Spleen (tissue), 7 donors: ENCODE measurements at regions not wholly inside any gene's neighbourhood (a gene's known extent, or its start where the extent isn't known, plus 50 kb on each side); places are given as distances from the start of the nearest gene placed in this dataset.

Experiments
- POLR2A ChIP-seq, 3 donors: fragments of 450-650 bp; IDR thresholded peaks; one replicate each; pipeline ENCODE4 v1.5.1; 2017; ENCODE audit warnings: antibody characterized with exemption in 3 of 3, mild to moderate bottlenecking in 1 of 3
- POLR2AphosphoS5 ChIP-seq, 3 donors: sonication (generic); formaldehyde crosslinking; IDR thresholded peaks; one replicate each; pipeline ENCODE4 v1.5.1; 2017; ENCODE audit warnings: antibody characterized with exemption in 3 of 3
- TF ChIP-seq, protein P1 (sequence below), 11 experiments: fragments of 200-600 bp in 7 of 11; fragments of 450-650 bp in 4 of 11; sonication (generic) in 4 of 11; IDR thresholded peaks in 8 of 11; conservative IDR thresholded peaks in 3 of 11; 1 replicate in 7 of 11; 2 replicates in 4 of 11; pipeline versions ENCODE4 v1.4.0 to v1.8.0; 2016 to 2021; ENCODE audit warnings: antibody characterized with exemption in 11 of 11, inconsistent platforms in 4 of 11, mild to moderate bottlenecking in 1 of 11
- donor health status: DM: no; HTN: no; CAD: no; lungs with moderate emphysema.
- donor health status: DM: no; HTN: no; CAD: no.
- donor health status: DM: no; HTN: no; CAD: no.

- TF ChIP-seq, protein P1, sequence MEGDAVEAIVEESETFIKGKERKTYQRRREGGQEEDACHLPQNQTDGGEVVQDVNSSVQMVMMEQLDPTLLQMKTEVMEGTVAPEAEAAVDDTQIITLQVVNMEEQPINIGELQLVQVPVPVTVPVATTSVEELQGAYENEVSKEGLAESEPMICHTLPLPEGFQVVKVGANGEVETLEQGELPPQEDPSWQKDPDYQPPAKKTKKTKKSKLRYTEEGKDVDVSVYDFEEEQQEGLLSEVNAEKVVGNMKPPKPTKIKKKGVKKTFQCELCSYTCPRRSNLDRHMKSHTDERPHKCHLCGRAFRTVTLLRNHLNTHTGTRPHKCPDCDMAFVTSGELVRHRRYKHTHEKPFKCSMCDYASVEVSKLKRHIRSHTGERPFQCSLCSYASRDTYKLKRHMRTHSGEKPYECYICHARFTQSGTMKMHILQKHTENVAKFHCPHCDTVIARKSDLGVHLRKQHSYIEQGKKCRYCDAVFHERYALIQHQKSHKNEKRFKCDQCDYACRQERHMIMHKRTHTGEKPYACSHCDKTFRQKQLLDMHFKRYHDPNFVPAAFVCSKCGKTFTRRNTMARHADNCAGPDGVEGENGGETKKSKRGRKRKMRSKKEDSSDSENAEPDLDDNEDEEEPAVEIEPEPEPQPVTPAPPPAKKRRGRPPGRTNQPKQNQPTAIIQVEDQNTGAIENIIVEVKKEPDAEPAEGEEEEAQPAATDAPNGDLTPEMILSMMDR (IDR thresholded peaks at IDR 0.05 in 8 of 11, conservative IDR thresholded peaks at IDR 0.05 in 3 of 11), result no peak
- TF ChIP-seq POLR2A (IDR thresholded peaks at IDR 0.05) (no peak), POLR2AphosphoS5 (IDR thresholded peaks at IDR 0.05) (no peak)
Observed at GRCh38 chr4:174183259-174183658, 100.2 kb downstream of the FBXO8 start.
